GM21423 (cell line): ENCODE measurements at regions not wholly inside any gene's neighbourhood (a gene's known extent, or its start where the extent isn't known, plus 50 kb on each side); places are given as distances from the start of the nearest gene placed in this dataset.

ENCODE experiments used
- ATAC-seq: cut with Tn5 transposase; IDR thresholded peaks from one replicate; pipeline ENCODE4 v1.9.1; 2021; ENCODE audit warnings: mild to moderate bottlenecking, moderate library complexity; ENCODE audit not compliant: unreplicated experiment

GRCh38 chr1:112312879-112313278, 83.1 kb upstream of the CTTNBP2NL start:
- no peak for ATAC-seq

- no peak for ATAC-seq
Measured at GRCh38 chr1:112316254-112316913, 79.6 kb upstream of the CTTNBP2NL start.

GRCh38 chr1:112317140-112317539, 78.9 kb upstream of the CTTNBP2NL start:
- ATAC-seq = no peak

- ATAC-seq = no peak
Measured at GRCh38 chr1:112317611-112318062, 78.4 kb upstream of the CTTNBP2NL start.

GRCh38 chr1:112318263-112318662, 77.8 kb upstream of the CTTNBP2NL start:
- no peak for ATAC-seq

- no peak for ATAC-seq
Measured at GRCh38 chr1:112318698-112319370, 77.2 kb upstream of the CTTNBP2NL start.

GRCh38 chr1:112319371-112320040, 76.5 kb upstream of the CTTNBP2NL start:
- ATAC-seq = no peak

- no peak for ATAC-seq
Measured at GRCh38 chr1:112320058-112320457, 76.0 kb upstream of the CTTNBP2NL start.

- ATAC-seq = no peak
Measured at GRCh38 chr1:112322018-112322417, 74.0 kb upstream of the CTTNBP2NL start.

- no peak for ATAC-seq
Measured at GRCh38 chr1:112322983-112323678, 72.9 kb upstream of the CTTNBP2NL start.

- ATAC-seq = no peak
Measured at GRCh38 chr1:112325504-112325903, 70.5 kb upstream of the CTTNBP2NL start.

- no peak for ATAC-seq
Measured at GRCh38 chr1:112328600-112328999, 67.4 kb upstream of the CTTNBP2NL start.

- no peak for ATAC-seq
Measured at GRCh38 chr1:112332176-112333150, 63.6 kb upstream of the CTTNBP2NL start.

- ATAC-seq = no peak
Measured at GRCh38 chr1:112335351-112335750, 60.7 kb upstream of the CTTNBP2NL start.

- ATAC-seq = no peak
Measured at GRCh38 chr1:112337028-112337531, 58.9 kb upstream of the CTTNBP2NL start.

- ATAC-seq = no peak
Measured at GRCh38 chr1:112341986-112342385, 54.0 kb upstream of the CTTNBP2NL start.

GRCh38 chr1:112342558-112342957, 53.5 kb upstream of the CTTNBP2NL start:
- ATAC-seq = no peak

- ATAC-seq = peak; percentile 63
Measured at GRCh38 chr1:112344754-112345423, 51.1 kb upstream of the CTTNBP2NL start.
